ENCODE measurements at regions not wholly inside any gene's neighbourhood (a gene's known extent, or its start where the extent isn't known, plus 50 kb on each side); places are given as distances from the start of the nearest gene placed in this dataset.

GRCh38 chr3:159838938-159839337 lies 149.7 kb upstream of the IL12A start:
- no peak overlapping the region for H3K4me3 ChIP-seq (ENCODE audit: low read length)
- no peak overlapping the region for H3K9ac ChIP-seq (ENCODE audit: low read depth, low read length)
- H3K36me3 ChIP-seq (ENCODE audit: insufficient read depth, low read length), result no peaks in the 10 kb centered on the region
- H3K27me3 ChIP-seq (ENCODE audit: control insufficient read depth, insufficient read depth, low read length), result no peaks in the 10 kb centered on the region
- H3K9me3 ChIP-seq (replicated peaks; ENCODE audit: low read length), result no peaks in the 10 kb centered on the region
- H3K4me1 ChIP-seq (ENCODE audit: control insufficient read depth, insufficient read depth, low read length), result peaks cover 43% of the 10 kb centered on the region
- H3K4me2 ChIP-seq (ENCODE audit: low read length), result no peak overlapping the region

DNA sequence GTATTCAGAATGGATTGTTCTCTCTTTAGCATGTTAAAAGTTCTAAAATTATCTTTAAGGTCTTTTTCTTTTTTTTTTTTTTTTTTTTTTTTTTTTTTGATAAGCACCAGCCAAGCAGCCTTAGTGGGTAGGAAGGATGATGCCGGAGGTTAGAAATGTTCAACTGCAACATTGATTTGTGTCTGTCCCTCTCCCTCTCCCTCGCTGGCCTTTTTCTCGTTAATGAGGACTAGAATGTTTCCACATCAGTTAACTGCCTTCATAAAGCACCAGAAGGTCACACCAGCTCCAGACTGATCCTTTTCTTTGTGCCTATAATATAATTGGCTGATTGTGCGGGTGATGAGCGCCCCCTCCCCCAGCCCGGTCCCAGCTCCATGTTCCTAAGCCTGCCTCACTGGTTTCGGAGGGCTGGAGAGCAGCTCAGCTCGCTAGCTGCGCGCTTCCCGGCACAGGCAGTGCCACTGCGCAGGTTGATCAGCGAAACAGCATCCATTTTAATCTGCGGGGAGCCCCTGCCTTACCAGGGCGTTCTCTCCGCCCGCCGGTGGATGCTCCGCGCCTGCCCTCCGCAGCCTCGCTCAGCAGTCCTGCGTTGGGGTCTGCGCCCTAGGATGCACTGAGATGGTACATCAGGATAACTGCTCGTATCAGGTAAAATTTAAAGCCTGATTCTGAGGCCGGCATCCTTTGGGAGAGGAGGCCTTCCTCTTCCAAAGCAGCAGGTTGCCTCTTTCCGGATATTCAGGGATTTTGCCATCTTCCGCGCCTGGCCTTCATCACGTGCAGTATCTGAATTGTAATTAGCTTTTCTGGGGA lies 148.9 kb upstream of the IL12A start, which contains the start of gene SCHIP1:
Gene SCHIP1 (plus strand): TSS at position 301 of the 819 bp plus-strand sequence.
- H3K4me1 ChIP-seq (ENCODE audit: control insufficient read depth, insufficient read depth, low read length), result peaks cover 51% of the 10 kb centered on the region
- H3K4me2 ChIP-seq (ENCODE audit: low read length), result peak within 1 kb of the TSS; percentile 96
- H3K9ac ChIP-seq (ENCODE audit: low read depth, low read length), result peak within 1 kb of the TSS; percentile 69
- no peaks in the 10 kb centered on the region for H3K36me3 ChIP-seq (ENCODE audit: insufficient read depth, low read length)
- H3K4me3 ChIP-seq (ENCODE audit: low read length), result peak within 1 kb of the TSS; percentile 69
- no peaks in the 10 kb centered on the region for H3K9me3 ChIP-seq (replicated peaks; ENCODE audit: low read length)
- H3K27me3 ChIP-seq (ENCODE audit: control insufficient read depth, insufficient read depth, low read length), result no peaks in the 10 kb centered on the region

DNA sequence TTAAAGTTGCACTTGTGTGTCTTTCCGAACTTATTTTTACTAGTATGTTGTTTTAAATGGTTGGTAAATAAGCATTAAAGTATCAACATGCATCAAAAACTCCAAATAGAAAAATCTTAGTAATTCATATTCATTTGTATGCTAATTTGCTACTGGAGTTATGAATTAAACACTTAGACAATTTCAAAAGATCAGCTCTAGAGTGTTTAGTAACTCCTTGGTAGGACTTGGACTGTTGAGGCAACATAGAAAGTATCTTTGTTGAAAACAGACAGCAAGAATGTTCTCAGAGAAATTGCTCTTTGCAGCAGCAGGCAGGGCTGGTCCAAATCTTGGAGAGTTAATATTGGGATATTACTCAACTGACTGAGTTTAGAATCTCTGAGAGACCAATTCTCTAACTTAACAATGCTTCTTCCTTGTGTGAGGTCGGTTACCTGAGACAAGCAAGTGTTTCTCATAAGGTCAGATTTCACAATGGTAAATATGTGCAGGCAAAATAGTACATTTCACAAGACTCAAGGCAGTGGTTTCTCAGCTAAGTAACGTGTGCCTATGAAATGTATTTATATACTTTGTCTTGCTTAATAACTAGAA lies 147.8 kb upstream of the IL12A start:
- peak overlapping the region; percentile 69 for H3K4me3 ChIP-seq (ENCODE audit: low read length)
- peak overlapping the region; percentile 69 for H3K9ac ChIP-seq (ENCODE audit: low read depth, low read length)
- peaks cover 61% of the 10 kb centered on the region for H3K4me1 ChIP-seq (ENCODE audit: control insufficient read depth, insufficient read depth, low read length)
- no peaks in the 10 kb centered on the region for H3K9me3 ChIP-seq (replicated peaks; ENCODE audit: low read length)
- no peaks in the 10 kb centered on the region for H3K27me3 ChIP-seq (ENCODE audit: control insufficient read depth, insufficient read depth, low read length)
- no peaks in the 10 kb centered on the region for H3K36me3 ChIP-seq (ENCODE audit: insufficient read depth, low read length)
- peak overlapping the region; percentile 96 for H3K4me2 ChIP-seq (ENCODE audit: low read length)

DNA sequence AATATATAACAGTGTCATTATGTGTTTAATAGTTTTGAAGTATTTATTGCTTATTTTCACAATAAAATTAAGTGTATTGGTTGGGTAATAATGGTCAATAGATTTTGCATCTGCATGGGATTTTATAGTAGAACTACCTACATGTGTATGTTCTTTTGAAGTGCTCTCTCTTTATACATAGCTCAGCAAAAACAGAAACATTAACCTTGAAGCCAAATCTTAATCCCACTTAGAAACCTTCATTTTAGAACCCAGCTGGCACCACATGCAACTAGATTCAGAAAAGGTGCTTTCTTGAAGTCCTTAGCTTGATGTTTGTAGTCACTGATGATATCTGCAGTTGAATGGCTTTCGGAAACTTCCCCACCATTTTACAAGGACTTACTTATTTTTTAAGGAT lies 146.9 kb upstream of the IL12A start:
- H3K4me2 ChIP-seq (ENCODE audit: low read length), result no peak overlapping the region
- no peaks in the 10 kb centered on the region for H3K9me3 ChIP-seq (replicated peaks; ENCODE audit: low read length)
- no peaks in the 10 kb centered on the region for H3K27me3 ChIP-seq (ENCODE audit: control insufficient read depth, insufficient read depth, low read length)
- no peak overlapping the region for H3K4me3 ChIP-seq (ENCODE audit: low read length)
- H3K9ac ChIP-seq (ENCODE audit: low read depth, low read length), result no peak overlapping the region
- peaks cover 63% of the 10 kb centered on the region for H3K4me1 ChIP-seq (ENCODE audit: control insufficient read depth, insufficient read depth, low read length)
- no peaks in the 10 kb centered on the region for H3K36me3 ChIP-seq (ENCODE audit: insufficient read depth, low read length)

GRCh38 chr3:159843840-159844730 lies 144.6 kb upstream of the IL12A start:
- peak overlapping the region; percentile 20 for H3K9ac ChIP-seq (ENCODE audit: low read depth, low read length)
- no peaks in the 10 kb centered on the region for H3K36me3 ChIP-seq (ENCODE audit: insufficient read depth, low read length)
- peaks cover 58% of the 10 kb centered on the region for H3K4me1 ChIP-seq (ENCODE audit: control insufficient read depth, insufficient read depth, low read length)
- H3K4me3 ChIP-seq (ENCODE audit: low read length), result no peak overlapping the region
- no peaks in the 10 kb centered on the region for H3K27me3 ChIP-seq (ENCODE audit: control insufficient read depth, insufficient read depth, low read length)
- no peaks in the 10 kb centered on the region for H3K9me3 ChIP-seq (replicated peaks; ENCODE audit: low read length)
- H3K4me2 ChIP-seq (ENCODE audit: low read length), result peak overlapping the region; percentile 32

DNA sequence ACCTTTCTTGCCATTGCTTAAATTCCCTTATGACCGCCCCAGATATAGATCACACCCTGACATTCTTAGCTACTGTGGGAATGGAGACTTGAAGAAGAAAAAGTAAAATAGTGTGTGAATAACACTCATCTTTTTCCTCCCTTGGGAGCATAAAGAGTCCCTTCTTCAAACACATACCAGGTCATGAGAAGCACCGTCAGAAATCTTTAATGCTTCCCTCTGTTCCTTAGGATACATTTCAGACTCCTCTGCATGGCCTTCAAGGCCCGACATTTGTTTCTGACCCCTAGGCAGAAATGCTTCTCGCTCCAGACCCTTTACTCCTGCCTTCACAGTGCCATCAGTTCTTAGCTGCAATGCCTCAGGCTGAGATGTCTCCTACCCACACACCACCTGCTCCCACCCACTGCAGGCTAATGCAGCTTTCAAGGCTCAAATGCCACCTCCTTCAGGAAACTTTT lies 143.8 kb upstream of the IL12A start:
- Histone ChIP-seq H3K36me3 (ENCODE audit: insufficient read depth, low read length) (no peaks in the 10 kb centered on the region), H3K4me2 (ENCODE audit: low read length) (peak overlapping the region; percentile 32), H3K9me3 (replicated peaks; ENCODE audit: low read length) (no peaks in the 10 kb centered on the region), H3K9ac (ENCODE audit: low read depth, low read length) (peak overlapping the region; percentile 20), H3K27me3 (ENCODE audit: control insufficient read depth, insufficient read depth, low read length) (no peaks in the 10 kb centered on the region), H3K4me1 (ENCODE audit: control insufficient read depth, insufficient read depth, low read length) (peaks cover 52% of the 10 kb centered on the region), H3K4me3 (ENCODE audit: low read length) (no peak overlapping the region)

GRCh38 chr3:159845737-159846136 lies 142.9 kb upstream of the IL12A start:
- Histone ChIP-seq H3K4me2 (ENCODE audit: low read length) (no peak overlapping the region), H3K4me1 (ENCODE audit: control insufficient read depth, insufficient read depth, low read length) (peaks cover 44% of the 10 kb centered on the region), H3K4me3 (ENCODE audit: low read length) (no peak overlapping the region), H3K9me3 (replicated peaks; ENCODE audit: low read length) (no peaks in the 10 kb centered on the region), H3K9ac (ENCODE audit: low read depth, low read length) (no peak overlapping the region), H3K36me3 (ENCODE audit: insufficient read depth, low read length) (no peaks in the 10 kb centered on the region), H3K27me3 (ENCODE audit: control insufficient read depth, insufficient read depth, low read length) (no peaks in the 10 kb centered on the region)

GRCh38 chr3:159846255-159846654 lies 142.4 kb upstream of the IL12A start:
- H3K9ac ChIP-seq (ENCODE audit: low read depth, low read length), result no peak overlapping the region
- H3K27me3 ChIP-seq (ENCODE audit: control insufficient read depth, insufficient read depth, low read length), result no peaks in the 10 kb centered on the region

DNA sequence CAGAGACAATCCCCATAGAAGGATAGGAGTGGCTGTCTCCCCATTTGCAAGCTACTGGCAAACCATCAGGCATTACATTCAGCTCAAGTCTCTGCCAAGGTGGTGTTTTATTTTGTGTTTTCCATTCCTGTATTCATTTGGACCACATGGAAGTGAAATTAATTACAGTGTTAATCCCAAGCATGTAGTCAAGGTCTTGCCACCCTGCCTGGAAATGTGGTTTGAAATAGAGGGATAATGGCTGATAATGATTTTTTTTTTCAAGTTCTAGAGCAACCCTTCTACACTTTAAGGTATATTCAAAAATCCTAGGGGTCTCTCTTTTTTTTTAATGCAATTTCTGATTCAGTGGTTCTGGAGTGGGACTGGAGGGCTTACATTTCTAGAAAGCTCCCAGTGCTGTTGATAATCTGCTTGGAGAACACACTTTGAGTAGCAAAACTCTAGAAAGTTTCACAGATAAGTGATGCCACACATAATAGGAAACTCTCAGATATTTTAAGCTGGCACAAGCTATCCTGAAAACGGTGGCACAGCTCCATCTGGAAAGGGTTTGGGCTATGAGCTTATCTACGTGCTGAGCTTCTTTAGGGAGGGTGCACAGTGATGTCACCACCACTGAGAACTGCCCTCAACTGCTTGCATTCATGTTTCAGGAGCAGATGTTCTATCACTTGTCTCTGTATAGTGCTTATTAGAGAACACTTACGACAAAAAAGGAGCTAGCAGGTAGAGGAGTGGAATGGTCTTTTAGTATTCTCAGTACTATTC lies 140.1 kb upstream of the IL12A start:
- H3K4me1 ChIP-seq (ENCODE audit: control insufficient read depth, insufficient read depth, low read length), result peaks cover 61% of the 10 kb centered on the region
- no peaks in the 10 kb centered on the region for H3K27me3 ChIP-seq (ENCODE audit: control insufficient read depth, insufficient read depth, low read length)

More at GRCh38 chr3:159846255-159846654, 142.4 kb upstream of the IL12A start:
- Histone ChIP-seq H3K4me3 (ENCODE audit: low read length) (no peak overlapping the region), H3K4me1 (ENCODE audit: control insufficient read depth, insufficient read depth, low read length) (peaks cover 41% of the 10 kb centered on the region), H3K36me3 (ENCODE audit: insufficient read depth, low read length) (no peaks in the 10 kb centered on the region), H3K9me3 (replicated peaks; ENCODE audit: low read length) (no peaks in the 10 kb centered on the region), H3K4me2 (ENCODE audit: low read length) (no peak overlapping the region)

GRCh38 chr3:159850481-159850880 lies 138.2 kb upstream of the IL12A start:
- Histone ChIP-seq H3K4me1 (ENCODE audit: control insufficient read depth, insufficient read depth, low read length) (peaks cover 59% of the 10 kb centered on the region), H3K9me3 (replicated peaks; ENCODE audit: low read length) (no peaks in the 10 kb centered on the region), H3K9ac (ENCODE audit: low read depth, low read length) (no peak overlapping the region), H3K4me2 (ENCODE audit: low read length) (no peak overlapping the region), H3K4me3 (ENCODE audit: low read length) (no peak overlapping the region), H3K27me3 (ENCODE audit: control insufficient read depth, insufficient read depth, low read length) (no peaks in the 10 kb centered on the region), H3K36me3 (ENCODE audit: insufficient read depth, low read length) (no peaks in the 10 kb centered on the region)

More for the DNA sequence above, 140.1 kb upstream of the IL12A start:
- H3K9me3 ChIP-seq (replicated peaks; ENCODE audit: low read length), result no peaks in the 10 kb centered on the region
- H3K36me3 ChIP-seq (ENCODE audit: insufficient read depth, low read length), result no peaks in the 10 kb centered on the region
- no peak overlapping the region for H3K4me2 ChIP-seq (ENCODE audit: low read length)
- H3K9ac ChIP-seq (ENCODE audit: low read depth, low read length), result no peak overlapping the region
- H3K4me3 ChIP-seq (ENCODE audit: low read length), result no peak overlapping the region
